Chondrocyte (in vitro differentiated cells): ENCODE measurements at regions not wholly inside any gene's neighbourhood (a gene's known extent, or its start where the extent isn't known, plus 50 kb on each side); places are given as distances from the start of the nearest gene placed in this dataset.

Experiments
- DNase-seq: peaks from one replicate; pipeline ENCODE4 v3.0.0; 2021; ENCODE audit warnings: mixed read lengths, low spot score
- H3K27ac Mint-ChIP-seq: one replicate; pipeline ENCODE4 v1.8.0; 2021; ENCODE audit warnings: mild to moderate bottlenecking, moderate library complexity, mixed read lengths; ENCODE audit not compliant: unreplicated experiment
- H3K27me3 Mint-ChIP-seq: 2 replicates; pipeline ENCODE4 v1.8.0; 2021; ENCODE audit warnings: low read depth, mixed read lengths
- H3K36me3 Mint-ChIP-seq: 2 replicates; pipeline ENCODE4 v1.8.0; 2021; ENCODE audit warnings: low read depth, mixed read lengths
- H3K4me1 Mint-ChIP-seq: 2 replicates; pipeline ENCODE4 v1.8.0; 2021; ENCODE audit warnings: low read depth, mild to moderate bottlenecking, mixed read lengths
- H3K4me3 Mint-ChIP-seq: one replicate; pipeline ENCODE4 v1.8.0; 2021; ENCODE audit warnings: mild to moderate bottlenecking, moderate library complexity, mixed read lengths; ENCODE audit not compliant: unreplicated experiment
- H3K9me3 Mint-ChIP-seq: 2 replicates; pipeline ENCODE4 v1.8.0; 2021; ENCODE audit warnings: low read depth, mixed read lengths
- TF ChIP-seq, protein P1 (sequence below): fragments of 200-600 bp; sonication (generic); IDR thresholded peaks from 2 replicates; pipeline ENCODE4 v1.5.0; 2021; ENCODE audit warnings: antibody characterized with exemption, mild to moderate bottlenecking, moderate library complexity

DNA sequence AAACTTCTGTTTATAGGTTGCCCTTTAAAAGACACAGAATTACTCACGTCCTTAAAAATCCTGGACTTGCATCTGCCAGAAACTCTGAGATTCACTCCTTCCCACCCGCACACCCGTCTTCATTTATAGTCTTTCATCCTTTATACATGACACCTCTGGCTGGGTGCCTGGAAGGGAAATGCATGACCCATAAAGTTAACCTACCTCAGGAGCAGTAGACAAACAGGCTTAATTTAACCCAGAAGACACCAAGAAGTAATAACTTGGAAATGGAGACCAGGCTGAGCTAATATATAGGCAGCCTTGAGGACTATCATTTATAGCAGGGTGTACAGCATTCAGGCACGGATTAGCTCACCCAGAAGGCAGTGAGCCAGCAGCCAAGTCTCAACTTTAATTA lies 429.0 kb upstream of the NRSN1 start:
- H3K4me3 Mint-ChIP-seq = no peak overlapping the region
- no peaks in the 10 kb centered on the region for H3K36me3 Mint-ChIP-seq
- no peaks in the 10 kb centered on the region for H3K4me1 Mint-ChIP-seq
- no peaks in the 10 kb centered on the region for H3K27me3 Mint-ChIP-seq
- H3K9me3 Mint-ChIP-seq = no peaks in the 10 kb centered on the region
- no peak overlapping the region for H3K27ac Mint-ChIP-seq
- no peak for DNase-seq
- TF ChIP-seq, protein P1, sequence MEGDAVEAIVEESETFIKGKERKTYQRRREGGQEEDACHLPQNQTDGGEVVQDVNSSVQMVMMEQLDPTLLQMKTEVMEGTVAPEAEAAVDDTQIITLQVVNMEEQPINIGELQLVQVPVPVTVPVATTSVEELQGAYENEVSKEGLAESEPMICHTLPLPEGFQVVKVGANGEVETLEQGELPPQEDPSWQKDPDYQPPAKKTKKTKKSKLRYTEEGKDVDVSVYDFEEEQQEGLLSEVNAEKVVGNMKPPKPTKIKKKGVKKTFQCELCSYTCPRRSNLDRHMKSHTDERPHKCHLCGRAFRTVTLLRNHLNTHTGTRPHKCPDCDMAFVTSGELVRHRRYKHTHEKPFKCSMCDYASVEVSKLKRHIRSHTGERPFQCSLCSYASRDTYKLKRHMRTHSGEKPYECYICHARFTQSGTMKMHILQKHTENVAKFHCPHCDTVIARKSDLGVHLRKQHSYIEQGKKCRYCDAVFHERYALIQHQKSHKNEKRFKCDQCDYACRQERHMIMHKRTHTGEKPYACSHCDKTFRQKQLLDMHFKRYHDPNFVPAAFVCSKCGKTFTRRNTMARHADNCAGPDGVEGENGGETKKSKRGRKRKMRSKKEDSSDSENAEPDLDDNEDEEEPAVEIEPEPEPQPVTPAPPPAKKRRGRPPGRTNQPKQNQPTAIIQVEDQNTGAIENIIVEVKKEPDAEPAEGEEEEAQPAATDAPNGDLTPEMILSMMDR = no peak

DNA sequence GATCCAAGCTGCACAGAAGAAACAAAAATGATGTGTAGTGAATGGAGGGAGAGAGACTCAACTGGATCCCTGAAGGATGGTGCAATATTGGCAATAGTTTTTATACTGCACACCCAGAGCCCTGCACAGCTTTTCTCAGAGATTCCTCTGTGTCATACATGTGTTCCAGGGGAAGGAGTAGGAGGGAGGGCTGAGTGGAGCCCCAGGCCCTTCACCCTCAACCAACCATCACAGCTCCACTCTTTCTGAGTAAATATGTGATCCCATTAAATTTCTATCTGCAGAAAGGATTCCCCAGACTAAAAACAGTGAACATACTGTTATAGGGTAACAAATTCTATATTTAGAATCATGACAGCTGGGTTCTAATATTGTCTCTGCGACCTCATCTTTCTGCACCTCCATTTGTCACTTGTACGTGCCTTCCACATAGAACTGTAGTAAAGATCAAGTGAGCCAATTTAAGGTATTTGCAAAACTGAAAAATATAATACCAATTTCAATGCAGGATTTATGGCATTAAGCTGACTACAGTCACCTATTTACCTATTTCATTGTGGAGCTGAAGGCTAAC lies 421.4 kb upstream of the NRSN1 start:
- no peaks in the 10 kb centered on the region for H3K9me3 Mint-ChIP-seq
- H3K4me1 Mint-ChIP-seq = no peaks in the 10 kb centered on the region
- no peak for DNase-seq
- TF ChIP-seq, protein P1 = no peak
- H3K36me3 Mint-ChIP-seq = no peaks in the 10 kb centered on the region
- no peak overlapping the region for H3K27ac Mint-ChIP-seq
- H3K27me3 Mint-ChIP-seq = no peaks in the 10 kb centered on the region
- H3K4me3 Mint-ChIP-seq = no peak overlapping the region

DNA sequence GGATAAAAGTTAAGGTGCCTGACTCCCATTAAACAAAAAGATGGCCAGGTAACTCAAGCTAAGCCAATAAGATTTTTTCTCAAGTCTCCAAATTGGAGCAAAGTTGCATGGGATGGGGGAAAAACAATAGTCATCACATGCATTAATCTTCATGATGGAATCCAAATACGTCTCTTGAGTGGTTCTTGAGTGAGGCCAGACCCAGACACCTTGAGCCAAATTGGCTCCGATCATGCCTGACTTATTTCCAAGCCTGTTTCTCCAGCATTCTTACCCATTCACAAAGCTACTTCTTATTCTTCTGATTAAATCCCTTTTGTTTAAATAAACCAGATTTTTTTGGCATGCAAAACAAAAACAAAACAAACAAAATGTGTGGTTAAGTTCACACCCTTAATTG lies 420.3 kb upstream of the NRSN1 start:
- DNase-seq = no peak
- Mint-ChIP-seq H3K36me3 (no peaks in the 10 kb centered on the region), H3K4me1 (no peaks in the 10 kb centered on the region), H3K27me3 (no peaks in the 10 kb centered on the region), H3K27ac (no peak overlapping the region), H3K4me3 (no peak overlapping the region), H3K9me3 (no peaks in the 10 kb centered on the region)
- TF ChIP-seq, protein P1 = no peak

DNA sequence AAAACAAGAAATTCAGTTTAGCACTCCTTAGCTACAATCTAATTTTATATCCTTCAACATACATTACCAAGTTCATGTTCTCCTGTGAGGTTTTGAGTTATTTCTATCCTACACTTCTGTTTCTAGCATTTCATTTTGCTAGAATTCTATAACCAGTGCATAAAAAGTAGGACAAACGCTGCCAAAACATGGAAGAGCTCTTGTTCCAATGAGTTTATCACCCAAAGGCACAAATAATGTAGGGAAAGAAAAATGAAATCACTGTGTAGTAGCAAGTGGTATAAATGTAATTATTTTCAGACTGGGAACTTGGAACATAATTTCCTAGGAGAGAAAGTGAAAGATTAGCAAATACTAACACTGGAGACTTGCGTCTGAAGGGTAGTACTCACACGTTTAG lies 413.3 kb upstream of the NRSN1 start:
- H3K9me3 Mint-ChIP-seq = no peaks in the 10 kb centered on the region
- no peak overlapping the region for H3K4me3 Mint-ChIP-seq
- no peak for DNase-seq
- no peak overlapping the region for H3K27ac Mint-ChIP-seq
- no peaks in the 10 kb centered on the region for H3K27me3 Mint-ChIP-seq
- H3K4me1 Mint-ChIP-seq = no peaks in the 10 kb centered on the region
- H3K36me3 Mint-ChIP-seq = no peaks in the 10 kb centered on the region
- TF ChIP-seq, protein P1 = no peak

DNA sequence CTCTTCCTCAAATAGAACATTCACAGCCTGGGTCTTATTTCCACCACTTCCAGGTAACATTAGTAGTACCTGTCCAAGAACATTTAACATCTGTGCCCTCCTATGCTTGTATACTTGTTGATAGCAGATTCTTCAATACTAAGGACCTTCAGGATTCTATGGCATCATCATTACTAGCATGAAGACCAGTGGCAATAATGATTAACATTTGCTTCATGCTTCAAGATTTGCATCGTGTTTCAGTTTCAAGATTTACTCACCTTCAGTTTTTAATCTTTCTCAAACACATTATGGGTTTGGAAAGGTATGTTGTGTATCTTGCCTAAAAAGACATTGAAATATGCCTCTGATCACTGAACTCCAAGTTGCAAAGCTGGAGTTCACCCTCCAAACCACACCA lies 412.8 kb upstream of the NRSN1 start:
- DNase-seq = no peak
- Mint-ChIP-seq H3K27ac (no peak overlapping the region), H3K9me3 (no peaks in the 10 kb centered on the region), H3K4me3 (no peak overlapping the region), H3K4me1 (no peaks in the 10 kb centered on the region), H3K36me3 (no peaks in the 10 kb centered on the region), H3K27me3 (no peaks in the 10 kb centered on the region)
- TF ChIP-seq, protein P1 = no peak
